LoVo (cell line): ENCODE measurements at regions not wholly inside any gene's neighbourhood (a gene's known extent, or its start where the extent isn't known, plus 50 kb on each side); places are given as distances from the start of the nearest gene placed in this dataset.

Experiments
- DNase-seq: peaks from one replicate; pipeline ENCODE4 v3.0.0-alpha.2; 2016; ENCODE audit warnings: low spot score

GRCh38 chr12:115013236-115013981, 329.4 kb upstream of the TBX3 start:
- no peak for DNase-seq

- no peak for DNase-seq
Measured at GRCh38 chr12:115012861-115013235, 328.9 kb upstream of the TBX3 start.

- no peak for DNase-seq
Measured at GRCh38 chr12:115011703-115012102, 327.7 kb upstream of the TBX3 start.

GRCh38 chr12:115010324-115010995, 326.5 kb upstream of the TBX3 start:
- no peak for DNase-seq

- DNase-seq: no peak
Measured at GRCh38 chr12:115008929-115009328, 325.0 kb upstream of the TBX3 start.

- no peak for DNase-seq
Measured at GRCh38 chr12:115004470-115005146, 320.6 kb upstream of the TBX3 start.

GRCh38 chr12:115002434-115002833, 318.5 kb upstream of the TBX3 start:
- no peak for DNase-seq

GRCh38 chr12:115001571-115002180, 317.7 kb upstream of the TBX3 start:
- no peak for DNase-seq

- DNase-seq: peak; percentile 85
Measured at GRCh38 chr12:115000038-115000437, 316.1 kb upstream of the TBX3 start.

- no peak for DNase-seq
Measured at GRCh38 chr12:114998750-114999128, 314.8 kb upstream of the TBX3 start.

GRCh38 chr12:114998118-114998749, 314.3 kb upstream of the TBX3 start:
- no peak for DNase-seq

GRCh38 chr12:114996382-114996781, 312.4 kb upstream of the TBX3 start:
- DNase-seq: no peak

- DNase-seq: peak; percentile 65
Measured at GRCh38 chr12:114995891-114996290, 311.9 kb upstream of the TBX3 start.

- no peak for DNase-seq
Measured at GRCh38 chr12:114993165-114993564, 309.2 kb upstream of the TBX3 start.

GRCh38 chr12:114992443-114992842, 308.5 kb upstream of the TBX3 start:
- DNase-seq: no peak

GRCh38 chr12:114990381-114990780, 306.4 kb upstream of the TBX3 start:
- no peak for DNase-seq

- DNase-seq: no peak
Measured at GRCh38 chr12:114986849-114987248, 302.9 kb upstream of the TBX3 start.

- no peak for DNase-seq
Measured at GRCh38 chr12:114986178-114986714, 302.3 kb upstream of the TBX3 start.

- DNase-seq: no peak
Measured at GRCh38 chr12:114984634-114985061, 300.7 kb upstream of the TBX3 start.

GRCh38 chr12:114982760-114983159, 298.8 kb upstream of the TBX3 start:
- DNase-seq: no peak

GRCh38 chr12:114981036-114981435, 297.1 kb upstream of the TBX3 start:
- no peak for DNase-seq

GRCh38 chr12:114976959-114977358, 293.0 kb upstream of the TBX3 start:
- DNase-seq: peak; percentile 72
